ENCODE measurements at regions not wholly inside any gene's neighbourhood (a gene's known extent, or its start where the extent isn't known, plus 50 kb on each side); places are given as distances from the start of the nearest gene placed in this dataset.

DNA sequence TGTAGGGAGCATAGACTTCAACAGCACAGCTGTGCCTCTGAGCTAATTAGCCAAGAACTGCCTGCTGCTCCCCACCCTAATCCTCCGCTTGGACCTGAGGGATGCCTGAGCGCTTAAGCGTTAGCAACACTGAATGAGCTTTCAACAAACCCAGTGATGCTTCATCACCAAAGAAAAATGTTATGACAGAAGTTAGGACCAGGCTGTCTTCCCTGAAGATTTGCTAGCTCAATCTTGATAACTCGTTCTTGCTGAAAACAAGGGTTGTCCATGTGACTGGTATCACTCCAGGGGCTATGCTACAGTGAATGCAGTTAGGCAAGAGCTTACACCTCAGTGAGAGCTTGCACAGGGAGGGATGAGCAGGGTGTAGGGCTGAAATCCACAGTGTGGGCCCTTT is 190.7 kb upstream of the SIX2 start:
- Mint-ChIP-seq H3K36me3 (peaks cover 3% of the 10 kb centered on the region), H3K27me3 (peaks cover 5% of the 10 kb centered on the region), H3K4me3 (no peak overlapping the region), H3K9me3 (peaks cover 9% of the 10 kb centered on the region), H3K27ac (no peak overlapping the region), H3K4me1 (no peaks in the 10 kb centered on the region)

DNA sequence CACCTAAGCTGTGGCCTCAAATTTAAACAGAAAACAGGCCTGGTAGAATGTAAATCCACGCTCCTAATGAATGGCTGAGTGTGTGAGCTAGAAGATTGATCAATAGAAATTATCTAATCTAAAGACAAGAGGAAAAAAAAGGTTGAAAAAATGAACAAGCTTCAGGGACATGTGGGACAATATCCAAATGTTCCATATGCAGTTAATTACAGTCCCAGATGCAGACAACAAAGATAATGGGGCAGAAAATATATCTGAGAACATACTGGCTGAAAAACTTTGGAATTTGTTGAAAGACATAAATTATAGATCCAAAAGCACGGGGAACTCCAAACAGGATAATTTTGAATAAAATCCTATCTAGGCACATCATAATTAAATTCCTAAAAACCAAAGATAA is 186.7 kb upstream of the SIX2 start:
- H3K36me3 Mint-ChIP-seq = no peaks in the 10 kb centered on the region
- no peak overlapping the region for H3K4me3 Mint-ChIP-seq
- no peak overlapping the region for H3K27ac Mint-ChIP-seq
- no peaks in the 10 kb centered on the region for H3K9me3 Mint-ChIP-seq
- peaks cover 9% of the 10 kb centered on the region for H3K27me3 Mint-ChIP-seq
- no peaks in the 10 kb centered on the region for H3K4me1 Mint-ChIP-seq

DNA sequence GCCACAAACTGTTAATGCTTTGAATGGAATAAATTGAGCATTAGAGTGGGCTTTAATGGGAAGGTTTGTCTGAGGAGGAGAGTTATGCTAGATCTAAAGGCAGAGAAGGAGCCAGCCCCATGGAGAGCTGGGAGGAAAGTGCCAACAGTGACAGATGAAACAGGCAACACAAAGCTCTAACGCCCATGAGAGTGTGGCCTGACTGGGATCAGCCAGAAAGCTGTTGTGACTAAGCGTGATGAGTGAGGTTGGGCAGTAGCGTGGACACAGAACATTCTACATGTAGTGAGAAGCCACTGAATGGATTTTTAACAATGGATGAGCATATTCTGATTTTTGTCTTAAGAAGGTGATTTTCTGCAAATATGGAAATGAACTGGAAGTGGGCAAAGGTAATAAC is 185.3 kb upstream of the SIX2 start:
- Mint-ChIP-seq H3K36me3 (no peaks in the 10 kb centered on the region), H3K4me3 (no peak overlapping the region), H3K27ac (no peak overlapping the region), H3K4me1 (no peaks in the 10 kb centered on the region), H3K27me3 (peaks cover 9% of the 10 kb centered on the region), H3K9me3 (no peaks in the 10 kb centered on the region)

DNA sequence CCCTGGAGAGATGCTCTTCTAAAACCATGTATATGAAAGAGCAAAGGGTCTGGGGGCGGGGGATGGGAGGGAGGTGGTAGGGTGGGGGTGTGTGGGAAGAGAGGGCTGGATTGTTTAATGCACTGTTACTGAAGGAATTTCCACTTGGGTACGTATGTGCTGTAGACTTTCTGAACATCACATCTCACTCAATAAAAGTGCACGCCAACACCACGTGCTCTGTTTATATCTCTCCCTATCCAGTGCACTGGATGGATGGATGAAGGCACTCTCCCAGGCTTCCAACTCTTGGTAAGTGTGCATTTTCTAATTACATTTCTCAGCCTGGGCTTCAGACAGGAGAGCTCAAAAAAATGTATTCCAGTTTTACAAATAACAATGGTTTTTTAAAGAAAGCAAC is 184.3 kb upstream of the SIX2 start:
- Mint-ChIP-seq H3K27ac (no peak overlapping the region), H3K4me1 (no peaks in the 10 kb centered on the region), H3K36me3 (no peaks in the 10 kb centered on the region), H3K27me3 (peaks cover 14% of the 10 kb centered on the region), H3K4me3 (no peak overlapping the region), H3K9me3 (no peaks in the 10 kb centered on the region)

DNA sequence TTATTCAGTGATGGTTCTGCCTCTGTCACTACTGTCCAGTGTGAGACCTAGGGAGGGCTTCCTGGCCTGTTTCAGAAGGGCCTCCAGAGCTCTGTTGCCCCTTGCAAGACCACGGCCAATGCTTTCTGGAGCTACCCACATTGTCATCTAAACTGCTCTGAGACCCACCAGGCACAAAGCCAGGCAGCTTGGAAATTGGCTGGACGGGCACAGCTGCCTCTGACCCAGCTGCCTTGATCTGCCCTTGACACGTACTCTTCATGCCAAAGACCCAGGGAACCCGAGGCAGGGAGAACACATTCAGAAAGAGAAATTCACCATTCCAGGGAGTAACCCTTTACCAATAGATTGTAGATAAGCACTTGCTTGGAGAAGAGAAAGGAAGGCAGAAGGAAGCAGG is 183.7 kb upstream of the SIX2 start:
- Mint-ChIP-seq H3K27me3 (peaks cover 13% of the 10 kb centered on the region), H3K36me3 (no peaks in the 10 kb centered on the region), H3K4me1 (no peaks in the 10 kb centered on the region), H3K9me3 (no peaks in the 10 kb centered on the region), H3K27ac (no peak overlapping the region), H3K4me3 (no peak overlapping the region)

DNA sequence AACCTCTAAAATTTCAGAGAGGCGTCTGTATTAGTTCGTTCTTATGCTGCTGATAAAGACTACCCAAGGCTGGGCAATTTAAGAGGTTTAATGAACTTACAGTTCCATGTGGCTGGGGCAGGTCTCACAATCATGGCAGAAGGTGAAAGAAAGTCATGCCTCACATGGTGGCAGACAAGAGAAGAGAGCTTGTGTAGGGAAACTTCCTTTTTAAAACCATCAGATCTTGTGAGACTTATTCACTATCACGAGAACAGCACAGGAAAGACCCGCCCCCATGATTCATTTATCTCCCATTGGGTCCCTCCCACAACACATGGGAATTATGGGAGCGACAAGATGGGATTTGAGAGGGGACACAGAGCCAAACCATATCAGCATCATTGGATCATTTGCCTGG is 183.2 kb upstream of the SIX2 start:
- no peaks in the 10 kb centered on the region for H3K4me1 Mint-ChIP-seq
- no peak overlapping the region for H3K27ac Mint-ChIP-seq
- H3K9me3 Mint-ChIP-seq = no peaks in the 10 kb centered on the region
- H3K27me3 Mint-ChIP-seq = peaks cover 13% of the 10 kb centered on the region
- H3K4me3 Mint-ChIP-seq = no peak overlapping the region
- H3K36me3 Mint-ChIP-seq = no peaks in the 10 kb centered on the region

DNA sequence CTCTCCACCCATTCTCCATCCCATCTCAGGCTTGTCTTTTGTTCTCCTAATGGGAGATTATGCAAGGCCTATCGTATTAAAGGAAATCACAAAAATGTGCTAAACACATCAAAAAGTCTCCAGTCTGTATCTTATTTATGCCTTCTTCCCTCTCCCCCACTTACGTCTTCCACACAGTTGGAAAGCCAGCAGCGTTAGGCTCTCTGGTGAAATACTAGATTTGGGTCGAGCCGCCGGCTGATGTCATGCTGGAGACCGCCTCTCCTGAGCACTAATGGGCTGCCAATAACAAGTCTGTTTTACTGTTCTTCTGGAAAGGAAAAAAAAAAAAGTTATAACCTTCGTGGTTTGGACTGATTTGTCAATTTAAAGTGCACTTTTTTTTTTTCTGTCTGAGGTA is 182.7 kb upstream of the SIX2 start:
- Mint-ChIP-seq H3K4me3 (no peak overlapping the region), H3K4me1 (no peaks in the 10 kb centered on the region), H3K9me3 (no peaks in the 10 kb centered on the region), H3K27ac (no peak overlapping the region), H3K27me3 (peaks cover 13% of the 10 kb centered on the region), H3K36me3 (no peaks in the 10 kb centered on the region)

DNA sequence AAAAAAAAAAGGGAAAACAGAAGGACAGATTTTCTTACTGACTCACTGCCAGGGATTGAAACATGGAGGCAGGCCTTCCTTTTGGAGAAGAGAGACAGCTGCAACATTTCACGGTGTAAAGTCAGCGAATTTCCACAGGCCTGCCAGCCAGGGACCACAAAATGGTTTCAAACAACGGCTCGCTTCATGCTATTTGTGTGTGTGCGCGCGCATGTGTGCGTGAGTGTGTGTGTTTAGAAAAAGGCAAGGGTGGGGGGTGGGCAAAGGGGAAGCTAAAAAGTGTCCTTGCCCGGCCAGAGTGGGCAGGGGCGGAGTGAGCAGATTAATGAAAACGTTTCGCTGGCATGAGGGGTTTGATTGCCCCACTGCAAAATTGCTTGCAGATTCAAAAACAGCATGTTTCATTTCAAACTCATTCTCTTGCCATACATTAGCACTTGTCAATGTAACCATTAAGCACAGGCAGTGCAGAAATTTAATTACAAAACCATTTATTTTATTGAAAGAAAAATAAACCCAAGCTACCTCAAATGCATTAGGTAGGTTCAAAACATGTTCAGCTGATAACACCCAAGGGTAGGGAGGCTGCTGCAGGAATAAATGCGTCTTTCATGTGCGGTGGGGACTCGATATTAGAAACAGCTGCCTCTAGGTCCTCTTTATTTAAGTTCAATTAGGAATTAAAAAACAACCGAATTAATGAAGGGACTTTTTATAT is 182.1 kb upstream of the SIX2 start:
- Mint-ChIP-seq H3K4me3 (no peak overlapping the region), H3K4me1 (no peaks in the 10 kb centered on the region), H3K27ac (no peak overlapping the region), H3K27me3 (peaks cover 13% of the 10 kb centered on the region), H3K36me3 (no peaks in the 10 kb centered on the region), H3K9me3 (no peaks in the 10 kb centered on the region)

DNA sequence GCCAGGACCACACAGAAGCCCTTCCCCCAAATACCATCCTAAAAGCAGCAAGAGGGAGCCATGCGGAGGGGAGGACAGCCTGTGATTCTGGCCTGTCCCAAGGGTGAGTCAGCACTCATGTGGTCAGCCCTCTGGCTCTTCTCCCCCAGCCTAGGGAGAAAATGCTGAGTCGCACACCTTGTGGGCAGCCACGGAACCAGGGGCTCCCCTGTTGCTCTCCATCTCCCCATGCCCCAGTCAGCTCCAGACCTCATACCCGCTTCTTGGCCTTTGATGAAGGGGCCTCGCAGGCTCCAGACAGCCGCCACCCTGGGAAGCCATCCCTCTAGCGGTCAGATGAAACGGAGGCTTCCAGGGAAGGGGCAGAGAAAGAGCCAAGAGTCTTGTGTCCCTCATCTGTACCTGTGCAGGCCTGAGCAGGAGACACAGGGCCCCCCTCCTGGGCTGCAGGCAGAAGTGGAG is 181.3 kb upstream of the SIX2 start:
- no peaks in the 10 kb centered on the region for H3K4me1 Mint-ChIP-seq
- H3K27me3 Mint-ChIP-seq = peaks cover 11% of the 10 kb centered on the region
- H3K27ac Mint-ChIP-seq = no peak overlapping the region
- H3K4me3 Mint-ChIP-seq = no peak overlapping the region
- no peaks in the 10 kb centered on the region for H3K9me3 Mint-ChIP-seq
- H3K36me3 Mint-ChIP-seq = no peaks in the 10 kb centered on the region

DNA sequence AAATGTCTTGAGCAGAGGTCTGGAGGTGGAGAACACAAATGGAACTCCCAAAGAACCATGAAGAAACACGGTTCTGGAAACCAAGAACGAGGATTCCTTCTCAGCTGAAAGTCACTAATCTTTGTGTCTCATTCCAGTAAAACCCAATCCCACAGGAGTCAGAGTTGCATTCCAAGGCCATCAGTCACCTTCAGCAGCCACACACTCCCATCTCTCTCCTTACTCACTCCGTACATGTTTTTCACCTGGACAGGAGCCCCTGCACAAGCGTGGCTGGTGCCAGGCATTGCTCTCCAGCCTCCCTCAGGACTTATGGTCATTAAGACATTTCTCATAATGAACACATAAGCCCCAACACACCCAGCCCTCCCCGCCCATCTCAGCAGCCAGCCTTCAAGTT is 175.4 kb upstream of the SIX2 start:
- Mint-ChIP-seq H3K36me3 (no peaks in the 10 kb centered on the region), H3K27me3 (peaks cover 14% of the 10 kb centered on the region), H3K4me1 (no peaks in the 10 kb centered on the region)

DNA sequence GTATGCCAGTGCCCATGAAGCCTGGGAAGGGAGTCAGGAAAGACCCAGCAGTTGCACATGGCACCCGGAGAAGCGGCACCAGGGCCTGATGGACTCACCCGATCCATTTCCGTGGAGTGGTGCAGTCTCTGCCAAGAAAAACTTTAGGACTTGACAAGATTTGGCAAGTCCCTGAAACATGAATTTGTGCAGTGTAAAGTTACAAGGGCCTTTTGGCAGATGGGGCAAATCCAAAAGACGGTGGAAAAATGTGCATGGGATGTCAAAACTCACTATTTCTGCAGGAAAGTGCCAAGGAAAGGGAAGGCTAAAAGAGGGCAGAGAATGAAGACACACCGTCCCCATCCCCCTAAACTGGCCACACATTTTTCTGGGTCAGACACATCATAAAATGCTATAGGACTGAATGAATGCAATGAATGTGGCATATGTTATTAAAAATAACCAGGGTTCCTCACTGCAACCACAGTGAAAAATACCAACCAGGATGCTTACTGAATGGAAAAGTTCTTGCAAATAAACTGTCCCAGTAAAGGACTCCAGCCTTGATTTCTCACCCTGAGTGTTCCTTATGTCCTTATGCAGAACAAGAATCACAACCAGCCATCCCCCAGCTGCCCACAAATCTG is 173.5 kb upstream of the SIX2 start:
- Mint-ChIP-seq H3K27ac (no peak overlapping the region), H3K36me3 (no peaks in the 10 kb centered on the region), H3K27me3 (peaks cover 11% of the 10 kb centered on the region), H3K4me1 (no peaks in the 10 kb centered on the region), H3K4me3 (no peak overlapping the region), H3K9me3 (no peaks in the 10 kb centered on the region)

More for the DNA sequence above, 175.4 kb upstream of the SIX2 start:
- no peak overlapping the region for H3K27ac Mint-ChIP-seq
- H3K9me3 Mint-ChIP-seq = no peaks in the 10 kb centered on the region
- no peak overlapping the region for H3K4me3 Mint-ChIP-seq

DNA sequence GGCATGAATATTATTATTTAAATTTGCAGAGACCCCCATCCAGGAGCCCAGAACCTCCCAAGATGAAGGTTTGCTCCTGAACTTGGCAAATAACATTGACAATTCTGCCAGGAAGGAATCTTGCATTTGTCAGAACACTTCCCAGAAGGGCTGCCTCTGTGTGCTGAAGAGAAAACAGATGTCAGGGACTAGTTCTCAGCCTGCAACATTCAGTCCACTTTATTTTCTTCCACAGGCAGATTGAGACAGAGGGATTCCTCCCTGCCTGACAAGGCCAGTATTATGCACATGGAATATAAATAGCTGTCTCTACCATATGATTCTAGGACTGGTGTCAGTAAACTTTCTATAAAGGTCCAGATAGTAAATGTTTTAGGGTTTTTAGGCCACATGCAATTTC is 171.5 kb upstream of the SIX2 start:
- Mint-ChIP-seq H3K27me3 (peaks cover 14% of the 10 kb centered on the region), H3K9me3 (peaks cover 4% of the 10 kb centered on the region), H3K36me3 (no peaks in the 10 kb centered on the region), H3K4me3 (no peak overlapping the region), H3K27ac (no peak overlapping the region), H3K4me1 (no peaks in the 10 kb centered on the region)

DNA sequence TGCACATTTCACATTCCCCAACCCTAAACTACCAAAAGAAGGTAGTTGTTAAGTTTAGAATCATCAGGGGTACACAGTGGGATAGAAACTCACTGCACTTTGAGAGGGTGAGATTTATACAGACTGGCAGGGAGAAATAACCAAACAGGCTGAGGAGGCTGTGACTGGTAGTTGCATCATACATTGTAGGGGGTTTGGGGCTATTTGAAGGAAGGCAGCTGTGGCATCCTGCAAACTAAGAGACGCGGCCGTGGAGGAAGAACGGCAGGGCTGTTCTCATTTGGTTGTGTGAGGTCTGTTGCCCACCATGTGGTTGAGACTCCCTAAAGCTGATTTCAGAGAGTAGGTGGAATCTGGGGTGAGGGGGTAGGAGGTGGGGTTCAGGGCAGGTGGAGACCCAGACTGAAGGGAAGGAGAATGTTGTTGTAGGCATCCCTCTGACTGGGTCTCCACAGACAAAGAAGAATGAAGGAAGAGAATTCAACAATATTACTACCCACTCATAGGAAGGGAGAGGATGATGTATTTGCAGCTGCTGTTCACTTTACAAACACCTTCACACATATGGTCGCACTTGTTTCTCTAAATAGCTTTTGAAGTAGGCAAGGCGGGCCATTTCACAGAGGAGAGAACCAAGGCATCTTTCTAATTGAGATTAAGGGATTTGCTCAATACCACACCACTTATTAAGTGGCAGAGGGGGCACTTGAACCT is 170.9 kb upstream of the SIX2 start:
- no peak overlapping the region for H3K4me3 Mint-ChIP-seq
- H3K27me3 Mint-ChIP-seq = peaks cover 14% of the 10 kb centered on the region
- H3K27ac Mint-ChIP-seq = no peak overlapping the region
- H3K4me1 Mint-ChIP-seq = no peaks in the 10 kb centered on the region
- peaks cover 4% of the 10 kb centered on the region for H3K9me3 Mint-ChIP-seq
- no peaks in the 10 kb centered on the region for H3K36me3 Mint-ChIP-seq

DNA sequence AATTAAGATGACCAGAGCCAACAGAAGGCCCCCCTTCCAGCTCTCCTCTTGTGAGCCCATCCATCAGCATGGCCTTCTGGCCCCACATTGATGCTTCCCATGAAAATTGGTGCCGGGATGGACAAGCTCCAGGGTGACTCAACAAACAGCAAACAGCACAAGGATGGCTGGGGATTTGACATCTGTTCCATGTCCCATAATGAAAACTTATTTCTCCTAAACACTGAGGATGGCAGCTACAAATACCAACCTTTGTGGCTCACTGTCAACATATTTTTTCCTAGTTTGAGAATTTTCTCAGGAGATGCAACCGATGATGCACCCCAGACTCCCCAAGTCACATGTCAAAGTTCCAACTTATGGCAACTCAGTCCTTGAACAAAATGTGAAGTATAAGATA is 169.6 kb upstream of the SIX2 start:
- Mint-ChIP-seq H3K36me3 (no peaks in the 10 kb centered on the region), H3K4me3 (no peak overlapping the region), H3K27me3 (peaks cover 15% of the 10 kb centered on the region), H3K4me1 (no peaks in the 10 kb centered on the region), H3K9me3 (peaks cover 4% of the 10 kb centered on the region), H3K27ac (no peak overlapping the region)

DNA sequence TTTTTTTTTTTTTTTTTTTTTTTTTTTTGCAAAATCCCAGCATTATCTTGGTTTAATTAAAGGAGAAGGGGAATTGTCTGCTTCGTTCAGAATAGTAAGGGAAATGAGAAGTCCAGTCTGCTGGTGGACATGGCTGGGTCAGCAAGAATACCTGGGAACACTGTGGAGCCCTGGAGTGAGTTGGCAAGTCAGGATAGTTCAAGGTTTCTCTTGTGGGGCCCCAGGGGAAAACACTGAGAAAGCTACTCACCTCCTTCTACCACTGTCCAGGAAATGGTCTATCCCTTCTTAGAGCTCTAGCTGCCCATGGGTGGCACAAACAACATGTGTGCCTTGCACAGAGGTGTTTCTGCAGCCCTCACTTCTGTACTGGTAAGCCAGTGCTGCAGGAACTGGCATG is 169.1 kb upstream of the SIX2 start:
- peaks cover 4% of the 10 kb centered on the region for H3K9me3 Mint-ChIP-seq
- H3K4me3 Mint-ChIP-seq = no peak overlapping the region
- H3K27me3 Mint-ChIP-seq = peaks cover 16% of the 10 kb centered on the region

DNA sequence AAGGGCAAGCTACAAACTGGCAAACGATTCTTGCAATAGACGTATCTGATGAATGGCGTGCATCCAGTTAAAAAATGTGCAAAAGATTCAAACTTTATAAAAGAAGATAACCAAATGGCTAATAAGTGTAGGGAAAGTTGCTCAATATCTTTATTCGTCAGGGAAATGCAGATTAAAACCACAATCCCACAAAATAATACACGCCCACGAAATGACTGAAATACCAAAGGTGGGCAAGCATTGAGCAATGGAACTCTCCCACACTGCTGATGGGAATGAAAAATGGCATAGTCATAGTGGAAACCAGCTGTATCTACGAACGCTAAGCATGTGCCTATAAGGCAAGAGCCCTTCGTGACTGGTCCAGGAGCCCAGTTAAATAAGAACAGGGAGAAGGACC is 168.6 kb upstream of the SIX2 start:
- Mint-ChIP-seq H3K9me3 (peaks cover 4% of the 10 kb centered on the region), H3K4me1 (no peaks in the 10 kb centered on the region), H3K27me3 (peaks cover 19% of the 10 kb centered on the region), H3K27ac (no peak overlapping the region), H3K4me3 (no peak overlapping the region), H3K36me3 (no peaks in the 10 kb centered on the region)

More for the DNA sequence above, 169.1 kb upstream of the SIX2 start:
- Mint-ChIP-seq H3K27ac (no peak overlapping the region), H3K36me3 (no peaks in the 10 kb centered on the region), H3K4me1 (no peaks in the 10 kb centered on the region)

Measured in activated naive CD4-positive, alpha-beta T cell treated with anti-CD3 and anti-CD28 coated beads, Interleukin-2, amount 50 U/mL, for 24 hours (primary cell).